PFSK-1 (cell line): ENCODE measurements at regions not wholly inside any gene's neighbourhood (a gene's known extent, or its start where the extent isn't known, plus 50 kb on each side); places are given as distances from the start of the nearest gene placed in this dataset.

Experiments
- POLR2AphosphoS5 ChIP-seq: IDR thresholded peaks from 2 replicates; pipeline ENCODE4 v1.6.1; 2012; ENCODE audit warnings: low read depth, mild to moderate bottlenecking, control low read depth, low read length, moderate library complexity
- TAF1 ChIP-seq: IDR thresholded peaks from 2 replicates; pipeline ENCODE4 v1.6.1; 2012; ENCODE audit warnings: low read length, control low read depth, borderline replicate concordance; ENCODE audit not compliant: insufficient read depth
- TF ChIP-seq, protein P1 (sequence below), 2 experiments: IDR thresholded peaks; 2 replicates each; pipeline versions ENCODE4 v1.6.1 to v1.8.0; 2011 to 2012; ENCODE audit warnings: low read depth in 2 of 2, low read length in 2 of 2, control low read depth in 1 of 2, inconsistent platforms in 1 of 2, mild to moderate bottlenecking in 1 of 2, moderate library complexity in 1 of 2; ENCODE audit not compliant: insufficient read depth in 1 of 2

DNA sequence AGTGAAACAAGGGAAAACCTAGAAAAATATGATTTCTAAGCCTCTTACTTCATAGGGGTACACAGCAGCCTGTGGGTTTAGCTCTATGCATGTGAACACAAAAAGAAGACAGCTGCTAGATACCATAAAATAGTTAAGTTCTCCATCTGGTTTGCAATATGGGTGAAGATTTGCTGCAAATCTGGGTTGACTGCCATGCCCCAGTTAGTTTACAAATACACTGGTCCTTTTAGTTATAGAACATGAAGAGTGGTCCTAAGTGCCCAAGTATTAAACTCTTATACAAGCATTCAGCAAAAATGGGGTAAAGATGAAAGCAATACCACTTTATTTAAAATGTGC is 176.1 kb downstream of the AEBP2 start:
- TF ChIP-seq POLR2AphosphoS5 (no peak), TAF1 (no peak)
- TF ChIP-seq, protein P1, sequence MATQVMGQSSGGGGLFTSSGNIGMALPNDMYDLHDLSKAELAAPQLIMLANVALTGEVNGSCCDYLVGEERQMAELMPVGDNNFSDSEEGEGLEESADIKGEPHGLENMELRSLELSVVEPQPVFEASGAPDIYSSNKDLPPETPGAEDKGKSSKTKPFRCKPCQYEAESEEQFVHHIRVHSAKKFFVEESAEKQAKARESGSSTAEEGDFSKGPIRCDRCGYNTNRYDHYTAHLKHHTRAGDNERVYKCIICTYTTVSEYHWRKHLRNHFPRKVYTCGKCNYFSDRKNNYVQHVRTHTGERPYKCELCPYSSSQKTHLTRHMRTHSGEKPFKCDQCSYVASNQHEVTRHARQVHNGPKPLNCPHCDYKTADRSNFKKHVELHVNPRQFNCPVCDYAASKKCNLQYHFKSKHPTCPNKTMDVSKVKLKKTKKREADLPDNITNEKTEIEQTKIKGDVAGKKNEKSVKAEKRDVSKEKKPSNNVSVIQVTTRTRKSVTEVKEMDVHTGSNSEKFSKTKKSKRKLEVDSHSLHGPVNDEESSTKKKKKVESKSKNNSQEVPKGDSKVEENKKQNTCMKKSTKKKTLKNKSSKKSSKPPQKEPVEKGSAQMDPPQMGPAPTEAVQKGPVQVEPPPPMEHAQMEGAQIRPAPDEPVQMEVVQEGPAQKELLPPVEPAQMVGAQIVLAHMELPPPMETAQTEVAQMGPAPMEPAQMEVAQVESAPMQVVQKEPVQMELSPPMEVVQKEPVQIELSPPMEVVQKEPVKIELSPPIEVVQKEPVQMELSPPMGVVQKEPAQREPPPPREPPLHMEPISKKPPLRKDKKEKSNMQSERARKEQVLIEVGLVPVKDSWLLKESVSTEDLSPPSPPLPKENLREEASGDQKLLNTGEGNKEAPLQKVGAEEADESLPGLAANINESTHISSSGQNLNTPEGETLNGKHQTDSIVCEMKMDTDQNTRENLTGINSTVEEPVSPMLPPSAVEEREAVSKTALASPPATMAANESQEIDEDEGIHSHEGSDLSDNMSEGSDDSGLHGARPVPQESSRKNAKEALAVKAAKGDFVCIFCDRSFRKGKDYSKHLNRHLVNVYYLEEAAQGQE (IDR thresholded peaks at IDR 0.05; ENCODE audit: insufficient read depth in 1 of 2, low read depth in 2 of 2, low read length in 2 of 2) = no peak
